GM21619 (cell line): ENCODE measurements at regions not wholly inside any gene's neighbourhood (a gene's known extent, or its start where the extent isn't known, plus 50 kb on each side); places are given as distances from the start of the nearest gene placed in this dataset.

Experiments
- ATAC-seq: cut with Tn5 transposase; IDR thresholded peaks from one replicate; pipeline ENCODE4 v1.9.1; 2021; ENCODE audit not compliant: unreplicated experiment

DNA sequence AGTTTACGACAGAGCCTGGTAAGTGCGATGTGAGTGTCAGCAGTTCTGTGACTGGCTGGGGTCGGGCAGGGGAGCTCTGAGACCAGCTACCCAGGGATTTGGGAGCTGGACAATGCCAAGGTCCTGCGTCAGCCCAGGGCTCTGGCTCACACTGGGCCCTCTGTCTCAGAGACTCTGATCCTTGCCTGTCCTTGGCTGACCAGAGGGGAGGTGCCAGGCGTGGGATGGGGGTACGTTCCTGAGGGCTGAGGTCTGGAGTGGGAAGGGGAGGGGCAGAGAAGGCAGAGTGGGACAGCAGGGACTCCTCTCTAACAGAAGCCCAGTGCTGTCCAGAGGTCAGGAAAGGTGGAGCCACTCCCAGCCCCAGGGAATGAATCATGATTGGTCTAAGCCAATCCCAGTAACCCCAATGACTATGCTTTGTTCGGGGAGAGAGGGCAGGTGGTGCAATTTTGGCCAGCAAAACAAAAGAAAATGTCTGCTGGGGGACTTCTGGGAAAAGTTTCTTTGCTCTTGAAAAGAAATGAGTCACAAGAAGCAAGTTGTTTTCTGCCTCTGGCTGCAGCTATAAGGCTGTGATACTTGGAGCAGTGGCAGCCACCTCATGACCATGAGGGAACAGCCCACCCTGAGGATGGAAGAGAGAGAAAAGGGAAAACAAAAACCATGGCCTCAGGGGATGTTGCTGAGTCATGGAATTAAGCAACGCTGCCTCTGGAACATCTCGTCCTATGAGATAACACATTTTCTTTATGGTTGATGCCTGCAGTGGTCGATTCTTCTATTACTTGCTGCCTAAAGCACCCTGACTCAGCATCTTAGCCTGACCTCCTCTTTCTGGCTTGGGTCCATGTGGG is 108.3 kb downstream of the CHST1 start:
- ATAC-seq, result no peak

DNA sequence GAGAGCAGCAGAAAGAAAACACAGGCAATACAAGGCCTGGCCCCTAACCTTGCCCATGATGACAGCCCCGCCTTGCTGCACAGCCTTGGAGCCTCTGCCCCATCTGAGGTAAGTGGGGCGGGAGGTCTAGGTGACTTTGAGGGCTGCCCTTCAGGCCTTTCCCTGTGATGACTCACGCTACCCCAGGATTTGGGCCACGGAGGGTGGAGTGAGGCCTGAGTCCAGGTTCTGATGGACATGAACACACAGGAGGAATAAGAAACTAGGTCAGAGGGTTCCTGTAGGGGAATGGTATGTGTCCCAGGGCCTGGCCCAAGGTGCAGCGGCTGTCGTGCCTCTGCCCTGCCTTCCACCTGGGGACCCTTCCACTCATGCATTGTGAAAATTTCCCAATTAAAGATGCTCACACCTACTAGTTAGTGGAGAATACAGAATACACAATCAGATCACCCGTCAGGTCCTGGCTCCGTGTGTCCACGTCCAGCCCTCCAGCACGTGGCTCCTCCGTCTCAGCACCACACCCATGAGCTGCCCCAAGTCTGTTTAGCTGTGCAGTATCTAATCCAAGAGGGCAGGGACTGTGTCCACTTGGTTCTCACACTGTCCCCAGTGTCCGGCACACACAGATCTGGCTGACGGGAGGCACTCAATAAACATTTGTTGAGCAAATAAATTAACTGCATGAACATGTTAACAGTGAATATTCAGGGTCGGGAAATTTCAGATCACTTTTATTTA is 111.0 kb downstream of the CHST1 start:
- ATAC-seq, result no peak

DNA sequence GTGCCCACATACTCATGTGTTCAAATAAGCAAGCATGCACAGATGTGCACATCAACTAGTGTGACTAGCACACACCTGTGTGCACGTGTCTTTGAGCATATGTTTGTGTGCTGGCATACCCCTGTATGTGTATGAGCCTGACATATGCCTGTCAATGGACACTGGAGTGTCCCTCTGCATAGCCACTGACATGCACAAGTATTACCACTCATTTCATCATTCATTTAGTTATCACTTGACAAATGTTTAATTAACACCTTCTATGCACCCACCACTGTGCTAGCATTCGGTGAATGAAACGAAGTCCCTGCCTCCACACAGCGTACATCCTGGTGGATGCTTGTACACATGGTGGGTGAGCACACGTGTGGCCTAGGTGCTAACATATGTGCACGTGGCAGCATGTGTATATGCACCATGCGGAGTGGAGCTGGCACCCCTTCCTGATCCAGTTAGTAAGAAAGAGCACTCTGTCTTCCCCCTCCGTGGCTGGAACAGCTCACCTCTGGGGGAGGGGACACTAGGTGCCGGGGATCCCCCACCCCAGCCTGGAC is 112.0 kb downstream of the CHST1 start:
- no peak for ATAC-seq

DNA sequence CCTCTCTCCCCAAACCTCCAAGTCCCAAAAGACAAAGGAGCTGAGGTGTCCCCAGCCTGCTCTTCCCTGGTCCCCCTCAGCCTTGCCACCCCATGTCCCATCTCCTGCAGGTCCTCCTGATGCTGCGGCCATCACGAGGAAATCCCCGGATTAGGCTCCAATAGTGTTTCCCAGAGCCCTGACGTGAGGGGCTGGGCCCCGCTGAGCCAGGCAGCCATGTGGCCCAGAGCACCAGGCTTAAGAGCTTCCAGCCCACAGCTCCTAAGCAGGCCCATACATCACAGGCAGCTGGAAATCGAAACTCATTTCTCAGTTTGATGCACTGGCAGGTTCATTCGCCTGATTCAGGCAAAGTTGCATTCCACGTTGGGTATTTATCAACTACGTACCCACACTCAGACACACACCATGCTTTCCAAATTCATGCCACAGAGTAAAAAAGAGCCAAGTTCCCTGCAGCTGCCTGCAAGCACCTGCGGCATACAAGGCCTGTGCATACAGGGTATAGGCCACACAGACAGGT is 114.2 kb downstream of the CHST1 start:
- no peak for ATAC-seq

DNA sequence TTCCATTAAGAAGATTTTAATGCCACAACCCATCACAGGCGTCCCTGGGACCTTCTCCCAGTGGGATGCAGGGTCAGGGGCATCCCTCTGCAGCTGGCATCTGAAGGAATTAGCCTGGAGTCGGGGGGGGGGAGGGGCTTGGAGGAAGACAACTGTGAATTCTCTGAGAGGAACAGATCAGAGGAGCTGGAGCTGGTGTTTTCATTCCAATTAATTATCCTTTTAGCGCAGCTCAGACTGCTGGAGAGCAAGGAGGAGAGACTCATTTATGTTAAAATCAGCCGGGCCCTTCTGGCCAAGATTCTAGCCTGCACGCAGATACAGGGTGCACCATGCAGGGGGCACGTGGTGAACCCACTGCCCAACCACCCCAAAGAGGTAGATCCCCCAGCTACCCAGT is 116.2 kb downstream of the CHST1 start:
- ATAC-seq, result no peak

DNA sequence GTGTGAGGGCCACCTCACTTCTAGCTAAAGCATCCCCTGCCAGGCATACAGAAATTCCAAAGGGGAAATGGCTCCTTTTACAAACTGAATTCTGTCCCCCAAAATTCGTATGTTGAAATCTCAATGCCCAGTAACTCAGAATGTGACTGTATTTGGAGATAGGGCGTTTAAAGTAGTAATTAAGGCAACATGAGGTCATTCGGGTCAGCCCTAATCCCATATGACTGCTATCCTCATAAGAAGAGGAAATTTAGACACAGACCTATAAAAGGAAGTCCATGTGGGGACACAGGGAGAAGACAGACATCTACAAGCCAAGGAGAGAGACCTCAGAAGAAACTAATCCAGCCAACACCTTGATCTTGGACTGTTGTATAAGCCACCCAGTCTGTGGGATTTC is 119.1 kb downstream of the CHST1 start:
- ATAC-seq, result no peak

DNA sequence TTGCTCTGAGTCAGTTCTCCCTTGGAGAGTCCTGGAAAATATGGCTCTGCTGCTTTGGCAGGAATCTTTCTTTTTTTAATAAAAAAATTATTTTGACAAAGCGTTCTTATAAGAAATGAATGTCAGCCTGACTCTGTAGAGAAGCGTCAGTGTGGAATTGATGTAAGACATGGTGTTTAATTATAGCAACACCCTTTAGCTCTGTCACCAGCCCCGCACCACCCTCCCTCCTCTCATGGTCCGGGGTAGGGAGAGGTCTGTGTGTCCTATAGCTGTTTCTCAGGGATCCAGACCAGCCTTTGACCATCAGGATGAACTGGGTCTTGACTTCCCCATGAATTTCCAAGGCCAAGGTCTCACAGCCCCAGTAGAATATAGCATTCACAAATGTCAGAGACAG is 120.6 kb downstream of the CHST1 start:
- no peak for ATAC-seq

DNA sequence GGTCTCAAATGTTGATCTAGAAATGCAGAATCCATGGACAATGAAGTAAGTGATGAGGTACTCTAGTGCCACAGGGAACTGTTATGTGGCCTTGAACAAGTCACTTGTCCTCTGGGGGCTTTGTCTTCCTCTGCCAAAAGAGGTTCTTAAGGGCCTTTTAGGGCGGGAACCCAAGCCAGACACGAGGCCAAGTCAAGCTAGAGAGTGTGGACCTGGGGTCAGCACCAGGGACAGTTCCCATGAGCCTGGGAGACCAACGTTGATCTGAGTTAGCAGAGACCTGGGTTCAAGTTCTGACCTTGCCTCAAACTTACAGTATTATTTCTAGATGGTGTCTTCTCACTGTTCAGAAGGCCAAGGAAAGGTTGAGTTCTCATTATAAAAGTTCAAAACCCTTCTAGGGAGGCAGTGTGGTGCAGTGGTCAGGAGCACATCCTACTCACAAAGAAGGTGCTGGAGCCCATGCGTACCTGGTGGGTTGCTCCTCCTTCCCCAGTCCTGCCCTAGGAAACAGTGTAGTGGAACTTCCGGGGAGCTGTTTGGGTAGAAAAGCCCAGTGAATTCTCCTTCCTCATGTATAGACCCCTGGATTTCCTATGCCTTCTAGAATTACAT is 121.5 kb downstream of the CHST1 start:
- no peak for ATAC-seq

DNA sequence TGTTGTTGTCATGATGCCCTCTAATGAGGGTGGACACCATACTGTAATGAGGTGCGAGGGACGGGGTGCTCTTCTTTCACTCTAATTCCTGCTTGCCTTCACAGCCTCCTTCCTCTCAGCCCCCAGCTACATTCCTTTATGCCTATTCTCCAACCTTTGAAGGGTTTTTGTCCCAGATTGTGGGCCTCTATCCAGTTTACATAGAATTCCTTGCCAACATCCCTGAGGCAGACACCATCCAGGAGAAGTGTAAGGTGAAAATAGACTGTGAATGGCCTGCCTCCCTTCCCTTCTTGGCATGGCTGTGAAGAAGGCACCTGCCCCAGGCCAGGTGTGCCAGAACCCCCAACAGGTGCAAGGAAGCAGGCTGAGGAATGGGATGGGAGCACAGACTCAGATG is 122.3 kb downstream of the CHST1 start:
- no peak for ATAC-seq

DNA sequence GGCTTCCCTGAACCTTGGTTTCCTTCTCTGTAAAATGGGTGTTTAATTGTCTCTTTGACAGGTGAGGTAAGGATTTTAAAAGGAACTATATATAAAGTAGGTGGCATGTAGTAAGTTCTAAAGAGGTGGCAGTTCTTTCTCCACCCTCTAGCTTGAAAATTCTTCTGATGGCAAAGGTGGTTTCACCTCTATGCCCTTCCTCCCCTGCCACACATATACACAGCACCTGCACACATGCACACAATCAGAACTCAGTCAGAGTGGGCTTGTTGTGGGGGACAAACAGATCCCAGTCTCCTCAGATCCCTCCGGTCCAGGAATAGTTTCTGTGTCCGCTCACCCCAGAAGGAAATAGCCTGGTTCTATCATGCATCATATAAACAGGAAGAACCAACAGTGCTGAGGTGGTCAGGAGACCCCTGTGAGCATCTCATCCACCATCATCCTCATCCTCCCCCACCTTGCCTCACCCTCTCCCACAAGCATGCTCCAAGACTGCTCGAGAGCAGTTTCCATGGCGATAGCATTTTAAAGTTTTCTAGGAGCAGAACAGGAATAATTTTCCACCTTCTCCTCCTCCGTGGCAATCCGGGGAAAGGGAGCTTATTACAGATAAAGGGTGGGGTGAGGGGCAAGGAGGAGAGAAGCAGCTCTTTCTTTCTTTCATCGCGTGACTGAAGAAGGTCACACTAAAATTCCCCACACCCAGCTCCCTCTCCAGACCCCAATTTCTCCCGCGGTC is 123.6 kb downstream of the CHST1 start:
- no peak for ATAC-seq

DNA sequence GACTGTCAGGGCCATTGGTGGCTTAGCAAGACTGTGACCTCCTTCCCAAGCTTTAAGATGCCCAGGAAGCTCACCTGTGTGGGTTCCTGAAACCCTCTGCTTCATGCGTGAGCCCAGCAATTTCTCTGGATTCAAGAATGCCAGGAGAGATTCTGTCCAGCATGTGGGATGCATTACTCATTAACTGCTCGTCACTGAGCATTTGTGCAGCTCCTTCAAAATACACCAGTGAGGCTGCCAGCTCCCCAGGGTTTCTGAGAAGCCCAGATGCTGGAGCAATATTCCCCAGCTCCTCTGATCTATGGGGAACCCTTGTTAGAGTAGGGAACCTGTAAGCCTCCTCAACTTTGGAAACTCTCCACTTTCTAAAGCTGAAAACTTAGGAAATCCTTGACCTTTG is 126.5 kb downstream of the CHST1 start:
- no peak for ATAC-seq

DNA sequence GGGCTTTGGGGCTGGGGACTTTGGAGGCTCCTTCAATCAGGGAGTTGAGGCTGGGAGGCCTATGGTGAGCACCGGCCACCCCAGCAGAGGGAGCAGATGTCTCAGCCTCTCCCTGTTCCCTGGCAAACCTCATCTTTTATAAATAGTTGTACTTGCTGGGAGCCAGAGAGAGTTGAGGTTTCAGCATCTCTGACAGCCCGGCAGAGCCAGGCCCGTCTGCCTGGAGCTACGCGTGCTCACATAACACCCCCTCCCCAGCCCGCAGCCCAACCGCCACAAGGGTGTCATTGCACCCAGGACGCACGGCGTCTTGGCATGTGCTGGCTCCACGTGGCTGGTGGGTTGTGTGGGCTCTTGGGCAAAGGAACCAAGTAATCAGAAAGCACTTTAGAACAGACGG is 127.1 kb downstream of the CHST1 start:
- ATAC-seq, result no peak

DNA sequence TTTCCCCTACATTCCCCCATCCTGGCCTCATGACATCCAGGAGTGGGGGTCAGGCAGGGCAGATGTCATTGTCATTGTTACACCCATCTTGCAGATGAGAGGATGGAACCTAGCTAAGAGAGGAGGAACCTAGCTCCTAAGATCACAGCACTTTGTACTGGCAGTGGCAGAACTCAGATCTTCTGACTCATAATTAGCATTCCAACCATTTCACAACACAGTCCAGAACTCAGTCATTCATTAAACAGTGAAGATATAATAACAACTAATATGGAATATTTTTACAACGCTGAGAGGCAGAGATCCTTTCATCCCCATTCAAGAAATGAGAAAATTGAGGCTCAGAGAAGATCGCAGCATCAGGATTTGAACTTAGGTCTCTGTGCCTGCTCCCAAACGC is 127.8 kb downstream of the CHST1 start:
- no peak for ATAC-seq

DNA sequence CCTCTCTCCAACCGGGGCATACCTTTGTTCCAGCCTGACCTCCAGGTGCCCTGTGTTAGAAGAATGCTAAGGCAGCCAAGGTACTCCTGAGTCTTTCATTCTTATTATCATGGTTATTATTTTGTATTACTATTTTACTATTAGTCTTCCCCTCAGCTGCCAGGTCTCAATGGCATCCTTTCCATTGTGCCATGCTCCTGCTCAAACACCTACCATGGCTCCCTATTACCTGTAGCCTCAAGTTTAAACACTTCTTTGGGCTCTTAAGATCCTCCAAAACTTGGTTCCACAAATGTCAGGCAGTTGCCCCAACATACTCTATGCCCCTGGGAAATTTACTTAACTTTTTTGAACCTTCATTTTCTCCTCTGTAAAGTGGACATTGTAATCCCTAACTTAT is 130.4 kb downstream of the CHST1 start:
- ATAC-seq, result no peak

DNA sequence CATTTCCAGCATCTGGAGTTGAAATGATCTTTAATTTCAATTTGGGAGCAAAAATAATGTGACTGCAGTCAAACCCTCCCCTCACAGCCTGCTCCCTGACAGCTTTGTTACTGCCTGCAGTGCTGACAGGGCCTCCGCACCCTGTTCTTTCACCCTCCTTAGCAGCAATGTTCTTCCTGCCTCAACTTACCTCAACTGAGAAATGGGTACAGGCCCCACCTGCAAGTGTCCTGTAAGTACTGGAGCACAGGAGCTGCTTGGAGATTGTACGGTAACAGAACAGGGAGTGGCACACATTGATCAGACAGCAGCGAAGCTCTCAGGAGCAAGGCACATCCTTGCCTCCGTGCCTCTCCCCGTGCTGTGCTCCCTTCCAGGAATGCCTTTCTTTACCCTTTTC is 131.3 kb downstream of the CHST1 start:
- ATAC-seq, result no peak

DNA sequence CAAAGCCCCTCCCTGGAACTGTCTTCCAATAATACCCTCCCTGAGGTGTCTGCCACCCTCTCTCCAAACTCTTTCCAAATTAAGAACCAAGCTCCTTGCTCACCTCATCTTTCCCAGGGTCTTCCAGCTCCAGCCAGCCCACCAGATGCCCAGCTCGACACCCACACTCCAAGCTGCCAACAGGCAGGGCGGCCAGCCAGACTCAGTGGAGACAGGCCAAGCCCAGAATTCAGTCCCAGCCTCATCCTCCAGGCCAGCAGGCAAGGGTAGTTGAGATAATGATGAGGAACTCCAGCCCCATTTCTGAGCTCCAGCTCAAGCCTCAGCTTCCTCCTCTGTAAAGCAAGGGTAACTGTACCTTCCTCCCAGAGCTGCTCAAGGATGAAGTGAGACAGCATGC is 132.9 kb downstream of the CHST1 start:
- no peak for ATAC-seq

DNA sequence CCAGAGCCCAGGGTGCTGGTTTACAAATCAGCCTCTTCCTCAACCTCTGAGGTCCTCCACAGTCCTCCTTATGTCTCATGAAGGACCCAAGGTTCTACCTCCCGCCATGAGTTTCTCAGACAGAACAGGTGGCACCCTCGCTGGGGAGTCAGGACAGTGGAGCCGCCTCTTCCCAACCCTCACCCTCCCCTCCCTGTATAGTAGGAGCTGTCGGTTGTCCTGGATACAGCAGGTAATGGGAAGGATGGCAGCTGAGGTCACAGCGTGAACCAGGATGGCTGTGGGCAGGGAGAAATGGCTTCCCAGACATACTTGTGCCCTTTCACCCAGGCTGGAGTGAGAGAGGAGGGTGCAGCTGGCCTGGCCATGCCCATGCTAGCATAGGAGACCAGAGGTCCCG is 134.6 kb downstream of the CHST1 start:
- ATAC-seq, result no peak

DNA sequence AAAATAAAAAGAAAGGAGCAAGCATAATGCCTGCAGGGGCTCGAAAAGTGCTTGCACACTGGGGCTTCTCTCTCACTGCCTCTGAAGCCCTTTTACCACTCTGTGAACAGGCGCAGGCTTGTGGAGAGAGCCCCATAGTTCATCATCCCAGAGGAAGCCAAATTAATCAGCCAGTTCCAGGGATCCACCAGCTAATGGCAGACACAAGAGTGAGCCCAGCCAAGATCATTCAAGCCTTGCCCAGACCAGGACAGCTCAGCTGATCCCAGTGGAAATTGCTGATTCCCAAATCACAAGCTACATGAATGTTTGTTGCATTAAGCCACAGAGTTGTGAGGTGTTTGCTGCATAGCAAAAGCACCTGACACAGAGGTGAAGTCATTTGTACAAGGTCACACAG is 135.3 kb downstream of the CHST1 start:
- no peak for ATAC-seq

DNA sequence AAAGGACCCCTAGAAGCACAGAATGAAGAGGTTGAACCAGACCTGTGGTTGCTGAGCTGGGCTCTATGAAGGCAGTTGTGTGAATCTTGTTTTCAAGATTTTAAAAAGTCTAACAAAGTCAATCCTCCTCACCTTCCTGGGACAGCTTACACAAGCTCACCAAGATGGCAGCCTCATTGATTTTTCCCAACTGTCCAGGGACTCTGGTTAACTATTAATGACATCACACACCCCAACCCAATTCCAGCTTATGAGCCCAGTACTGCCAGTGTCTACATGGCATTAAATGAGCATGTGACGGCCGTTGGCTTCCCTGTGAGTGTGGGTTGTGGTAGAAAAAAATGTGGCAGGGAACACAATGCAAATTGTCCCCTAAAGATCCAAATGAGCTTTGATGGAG is 137.0 kb downstream of the CHST1 start:
- no peak for ATAC-seq

DNA sequence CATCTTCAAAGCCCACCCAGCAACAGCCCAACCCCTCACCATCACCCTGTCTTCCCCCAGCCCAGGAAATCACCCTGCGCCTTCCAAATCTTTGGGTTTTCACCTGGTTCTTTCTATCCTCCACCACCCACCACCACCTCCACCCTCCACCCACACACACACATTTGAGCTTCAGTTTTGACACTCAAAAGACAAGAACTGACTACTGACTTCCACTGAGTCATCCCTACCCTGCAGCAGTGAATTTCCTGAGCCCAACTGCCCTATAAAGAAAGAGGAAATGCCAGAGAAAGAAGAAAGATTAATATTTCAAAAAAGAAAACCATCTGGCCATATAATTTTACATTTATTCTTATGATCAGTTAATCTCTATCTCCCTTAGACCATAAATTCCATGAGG is 137.5 kb downstream of the CHST1 start:
- no peak for ATAC-seq

DNA sequence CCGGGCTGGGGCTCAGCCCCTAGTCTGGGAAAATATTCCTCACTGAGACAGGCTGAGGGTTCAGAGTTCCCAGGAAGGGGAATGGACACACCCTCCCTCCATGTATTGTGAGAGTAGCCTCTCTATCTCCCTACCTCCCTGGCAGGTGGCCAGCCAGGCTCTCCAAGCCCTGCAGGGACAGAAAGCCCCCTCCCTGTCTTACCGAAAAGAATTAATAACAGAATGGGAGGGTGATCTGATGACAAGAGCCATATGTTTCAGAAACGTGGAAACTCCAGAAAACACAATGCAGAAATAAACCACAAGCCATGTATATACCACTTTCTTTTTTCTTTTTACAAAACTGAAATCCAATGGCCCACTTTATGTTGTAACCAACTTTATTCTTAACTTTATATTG is 140.0 kb downstream of the CHST1 start:
- ATAC-seq, result no peak
